Upper lobe of left lung (tissue), 4 donors: ENCODE measurements at regions not wholly inside any gene's neighbourhood (a gene's known extent, or its start where the extent isn't known, plus 50 kb on each side); places are given as distances from the start of the nearest gene placed in this dataset.

Experiments used
- POLR2A ChIP-seq, 4 donors: fragments of 450-650 bp; IDR thresholded peaks; one replicate each; pipeline ENCODE4 v1.5.1; 2016 to 2017; ENCODE audit warnings: antibody characterized with exemption in 4 of 4, mild to moderate bottlenecking in 2 of 4
- TF ChIP-seq, protein P1 (sequence below), 6 experiments: fragments of 450-650 bp in 4 of 6; fragments of 200-600 bp in 2 of 6; sonication (generic) in 2 of 6; IDR thresholded peaks; one replicate each; pipeline ENCODE4 v1.5.1; 2016 to 2019; ENCODE audit warnings: antibody characterized with exemption in 6 of 6

DNA sequence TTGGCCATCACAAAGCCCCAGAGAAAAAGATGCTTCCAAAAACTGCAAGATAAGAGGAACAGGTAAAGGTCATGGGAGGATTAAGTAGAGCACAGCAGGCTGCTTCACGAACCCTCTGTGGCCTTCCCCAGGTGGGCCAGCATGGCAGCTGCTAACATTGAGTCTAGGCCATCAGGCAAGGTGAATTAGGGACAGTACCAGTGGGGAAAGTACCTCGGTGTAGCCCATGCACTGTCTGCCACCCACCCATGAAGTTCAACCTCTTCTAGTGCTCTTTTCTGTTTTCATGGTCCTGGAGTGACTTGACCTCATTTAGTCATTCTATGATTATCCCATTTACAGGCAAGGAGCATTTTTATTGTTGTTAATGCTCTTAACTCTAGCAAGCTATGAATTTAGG is 108.6 kb upstream of the DUSP22 start:
- TF ChIP-seq, protein P1, sequence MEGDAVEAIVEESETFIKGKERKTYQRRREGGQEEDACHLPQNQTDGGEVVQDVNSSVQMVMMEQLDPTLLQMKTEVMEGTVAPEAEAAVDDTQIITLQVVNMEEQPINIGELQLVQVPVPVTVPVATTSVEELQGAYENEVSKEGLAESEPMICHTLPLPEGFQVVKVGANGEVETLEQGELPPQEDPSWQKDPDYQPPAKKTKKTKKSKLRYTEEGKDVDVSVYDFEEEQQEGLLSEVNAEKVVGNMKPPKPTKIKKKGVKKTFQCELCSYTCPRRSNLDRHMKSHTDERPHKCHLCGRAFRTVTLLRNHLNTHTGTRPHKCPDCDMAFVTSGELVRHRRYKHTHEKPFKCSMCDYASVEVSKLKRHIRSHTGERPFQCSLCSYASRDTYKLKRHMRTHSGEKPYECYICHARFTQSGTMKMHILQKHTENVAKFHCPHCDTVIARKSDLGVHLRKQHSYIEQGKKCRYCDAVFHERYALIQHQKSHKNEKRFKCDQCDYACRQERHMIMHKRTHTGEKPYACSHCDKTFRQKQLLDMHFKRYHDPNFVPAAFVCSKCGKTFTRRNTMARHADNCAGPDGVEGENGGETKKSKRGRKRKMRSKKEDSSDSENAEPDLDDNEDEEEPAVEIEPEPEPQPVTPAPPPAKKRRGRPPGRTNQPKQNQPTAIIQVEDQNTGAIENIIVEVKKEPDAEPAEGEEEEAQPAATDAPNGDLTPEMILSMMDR (IDR thresholded peaks at IDR 0.05), result no peak
- TF ChIP-seq POLR2A (IDR thresholded peaks at IDR 0.05), result no peak
